GM12875 (cell line): ENCODE measurements at regions not wholly inside any gene's neighbourhood (a gene's known extent, or its start where the extent isn't known, plus 50 kb on each side); places are given as distances from the start of the nearest gene placed in this dataset.

Source experiments
- H3K4me3 ChIP-seq: one replicate; pipeline ENCODE4 v1.5.1; 2011; ENCODE audit warnings: low read depth, low read length, control low read depth
- TF ChIP-seq, protein P1 (sequence below): IDR thresholded peaks from 2 replicates; pipeline ENCODE4 v1.5.1; 2011; ENCODE audit warnings: low read depth, mild to moderate bottlenecking, control low read depth, inconsistent platforms, low read length, moderate library complexity, borderline replicate concordance; ENCODE audit not compliant: insufficient read depth

GRCh38 chr19:32168606-32169005 lies 176.8 kb upstream of the ZNF507 start:
- H3K4me3 ChIP-seq: no peak overlapping the region
- TF ChIP-seq, protein P1, sequence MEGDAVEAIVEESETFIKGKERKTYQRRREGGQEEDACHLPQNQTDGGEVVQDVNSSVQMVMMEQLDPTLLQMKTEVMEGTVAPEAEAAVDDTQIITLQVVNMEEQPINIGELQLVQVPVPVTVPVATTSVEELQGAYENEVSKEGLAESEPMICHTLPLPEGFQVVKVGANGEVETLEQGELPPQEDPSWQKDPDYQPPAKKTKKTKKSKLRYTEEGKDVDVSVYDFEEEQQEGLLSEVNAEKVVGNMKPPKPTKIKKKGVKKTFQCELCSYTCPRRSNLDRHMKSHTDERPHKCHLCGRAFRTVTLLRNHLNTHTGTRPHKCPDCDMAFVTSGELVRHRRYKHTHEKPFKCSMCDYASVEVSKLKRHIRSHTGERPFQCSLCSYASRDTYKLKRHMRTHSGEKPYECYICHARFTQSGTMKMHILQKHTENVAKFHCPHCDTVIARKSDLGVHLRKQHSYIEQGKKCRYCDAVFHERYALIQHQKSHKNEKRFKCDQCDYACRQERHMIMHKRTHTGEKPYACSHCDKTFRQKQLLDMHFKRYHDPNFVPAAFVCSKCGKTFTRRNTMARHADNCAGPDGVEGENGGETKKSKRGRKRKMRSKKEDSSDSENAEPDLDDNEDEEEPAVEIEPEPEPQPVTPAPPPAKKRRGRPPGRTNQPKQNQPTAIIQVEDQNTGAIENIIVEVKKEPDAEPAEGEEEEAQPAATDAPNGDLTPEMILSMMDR: no peak

GRCh38 chr19:32171719-32172151 lies 173.7 kb upstream of the ZNF507 start:
- no peak overlapping the region for H3K4me3 ChIP-seq
- TF ChIP-seq, protein P1: no peak

DNA sequence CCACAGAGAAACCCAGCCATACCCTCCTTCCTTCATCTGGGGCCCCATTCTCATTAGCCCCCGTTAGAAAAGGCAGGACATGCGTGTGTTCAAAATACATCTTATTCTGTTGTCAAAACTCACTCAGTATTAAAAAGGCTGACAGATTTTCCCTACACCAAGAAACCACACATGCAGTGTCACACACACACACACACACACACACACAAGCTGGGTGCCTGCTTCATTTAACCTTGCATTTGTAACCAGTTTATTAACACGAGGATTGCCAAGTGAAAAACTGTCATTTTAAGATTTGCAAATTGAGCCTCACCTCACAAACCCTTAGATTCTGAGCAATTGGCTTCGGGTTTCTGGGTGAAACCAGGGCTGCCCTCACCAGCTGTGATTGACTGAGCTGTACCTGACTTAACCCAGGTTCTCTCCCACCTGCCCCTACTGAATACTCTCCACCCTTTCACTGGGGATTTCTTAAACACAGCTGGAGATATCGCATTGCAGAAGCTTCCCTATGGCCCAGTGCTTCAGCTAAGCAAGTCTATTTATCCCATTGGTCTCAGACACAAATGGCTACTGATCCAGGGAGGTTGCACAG lies 172.7 kb upstream of the ZNF507 start:
- H3K4me3 ChIP-seq: no peak overlapping the region
- TF ChIP-seq, protein P1: no peak

DNA sequence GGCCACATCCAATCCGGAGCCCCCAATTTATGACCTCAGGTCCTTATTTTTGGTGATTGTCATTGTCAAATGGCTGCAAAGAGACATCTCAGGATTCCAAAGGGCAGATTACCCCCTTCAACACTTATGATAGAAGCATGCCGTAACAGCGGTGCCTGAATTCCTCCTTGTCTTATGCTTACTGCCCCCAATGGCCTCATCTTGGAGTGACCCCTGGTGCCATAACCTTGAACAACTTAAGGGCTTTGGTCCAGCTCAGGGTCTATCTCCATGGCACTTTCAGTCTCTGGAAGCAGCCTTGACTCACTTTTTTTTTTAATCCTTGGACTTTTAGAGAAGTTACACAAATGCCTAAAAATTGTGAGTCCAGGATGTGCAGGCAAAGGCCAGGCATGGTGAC lies 171.6 kb upstream of the ZNF507 start:
- TF ChIP-seq, protein P1: no peak
- no peak overlapping the region for H3K4me3 ChIP-seq

DNA sequence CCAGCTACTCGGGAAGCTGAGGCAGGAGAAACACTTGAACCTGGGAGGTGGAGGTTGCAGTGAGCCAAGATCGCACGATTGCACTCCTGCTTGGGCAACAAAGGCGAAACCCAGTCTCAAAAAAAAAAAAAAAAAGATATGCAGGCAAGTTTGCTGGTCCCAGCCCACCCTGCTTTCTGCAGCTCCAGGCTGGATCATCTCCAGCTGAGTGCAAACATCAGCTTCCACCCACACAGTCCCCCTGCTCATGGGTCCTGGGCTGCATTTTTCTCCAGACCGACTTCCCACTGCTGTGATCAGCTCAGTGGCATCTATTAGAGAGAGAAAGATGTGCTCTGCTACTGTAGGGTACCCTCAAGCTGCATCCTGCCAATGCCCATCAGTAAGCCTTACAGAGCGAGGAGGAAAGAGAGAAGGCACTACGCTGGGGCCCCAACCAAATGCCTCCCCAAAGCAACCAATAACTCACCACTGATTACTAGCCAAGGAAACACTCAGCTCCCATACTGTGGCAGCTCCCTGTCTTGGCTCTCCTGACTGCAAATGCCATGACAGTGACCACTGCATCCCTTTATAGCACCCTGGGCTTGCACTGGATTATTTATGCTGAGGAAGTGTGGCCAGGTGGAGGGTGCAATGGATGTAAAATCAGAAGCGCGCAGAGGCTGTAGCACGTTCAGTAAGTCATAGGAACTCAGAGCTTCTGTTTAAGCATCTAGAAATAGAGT lies 170.9 kb upstream of the ZNF507 start:
- TF ChIP-seq, protein P1: no peak

DNA sequence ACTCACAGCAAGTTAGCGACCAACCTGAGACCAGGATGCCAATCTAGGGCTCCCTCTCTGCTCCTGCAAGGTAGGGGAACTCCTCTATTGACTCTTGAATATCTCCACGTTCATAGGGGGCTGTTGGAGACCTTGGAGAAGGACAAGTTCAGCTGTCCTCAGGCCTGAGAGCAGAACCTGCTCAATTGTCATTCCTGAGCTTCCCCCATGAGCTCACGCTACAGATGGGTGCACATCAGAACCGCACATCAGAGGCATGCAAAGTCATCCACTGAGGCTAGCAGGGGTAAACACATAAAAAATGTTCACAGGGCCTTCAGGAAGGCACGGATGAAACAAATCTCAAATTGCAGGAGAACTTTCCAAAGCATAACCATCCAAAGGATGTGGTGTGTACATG lies 168.8 kb upstream of the ZNF507 start:
- no peak overlapping the region for H3K4me3 ChIP-seq
- TF ChIP-seq, protein P1: no peak

More for the DNA sequence above, 170.9 kb upstream of the ZNF507 start:
- no peak overlapping the region for H3K4me3 ChIP-seq

GRCh38 chr19:32177686-32178085 lies 167.7 kb upstream of the ZNF507 start:
- TF ChIP-seq, protein P1: no peak
- H3K4me3 ChIP-seq: no peak overlapping the region
